Mesenchymal stem cell (in vitro differentiated cells and primary cell): ENCODE measurements at regions not wholly inside any gene's neighbourhood (a gene's known extent, or its start where the extent isn't known, plus 50 kb on each side); places are given as distances from the start of the nearest gene placed in this dataset.

Experiments
- DNase-seq: peaks from one replicate; pipeline ENCODE4 v3.0.0-alpha.2; 2013
- H2AFZ ChIP-seq: one replicate; pipeline ENCODE4 v1.6.1; 2013; ENCODE audit warnings: low read depth, mild to moderate bottlenecking, control low read depth, inconsistent platforms, low read length, moderate library complexity
- H2AK5ac ChIP-seq: 2 replicates; pipeline ENCODE4 v1.6.1; 2013; ENCODE audit warnings: low read length, moderate library complexity, mild to moderate bottlenecking, inconsistent platforms; ENCODE audit not compliant: severe bottlenecking
- H2BK120ac ChIP-seq: one replicate; pipeline ENCODE4 v1.6.1; 2013; ENCODE audit warnings: low read depth, mild to moderate bottlenecking, inconsistent platforms, low read length, moderate library complexity
- H2BK12ac ChIP-seq, 2 experiments: one replicate each; pipeline ENCODE4 v1.6.1; 2013; ENCODE audit warnings: inconsistent platforms in 2 of 2, low read length in 2 of 2, mild to moderate bottlenecking in 2 of 2, moderate library complexity in 2 of 2, control low read depth in 1 of 2
- H2BK15ac ChIP-seq: one replicate; pipeline ENCODE4 v1.6.1; 2013; ENCODE audit warnings: mild to moderate bottlenecking, low read depth, inconsistent platforms; ENCODE audit not compliant: poor library complexity, severe bottlenecking
- H2BK5ac ChIP-seq: 2 replicates; pipeline ENCODE4 v1.6.1; 2013; ENCODE audit warnings: low read depth, mild to moderate bottlenecking, low read length, control low read depth, inconsistent platforms; ENCODE audit not compliant: poor library complexity, severe bottlenecking
- H3K14ac ChIP-seq, 2 experiments: one replicate each; pipeline ENCODE4 v1.6.1; 2013; ENCODE audit warnings: inconsistent platforms in 2 of 2, low read length in 2 of 2, control low read depth in 1 of 2, mild to moderate bottlenecking in 1 of 2, moderate library complexity in 1 of 2
- H3K18ac ChIP-seq, 2 experiments: one replicate each; pipeline ENCODE4 v1.6.1; 2013; ENCODE audit warnings: inconsistent platforms in 2 of 2, low read length in 2 of 2, control low read depth in 1 of 2, low read depth in 1 of 2, mild to moderate bottlenecking in 1 of 2
- H3K23ac ChIP-seq, 2 experiments: one replicate each; pipeline ENCODE4 v1.6.1; 2013; ENCODE audit warnings: inconsistent platforms in 2 of 2, low read length in 2 of 2, mild to moderate bottlenecking in 2 of 2, moderate library complexity in 2 of 2, control low read depth in 1 of 2
- H3K27ac ChIP-seq: 2 replicates; pipeline ENCODE4 v1.5.1; 2013; ENCODE audit warnings: mild to moderate bottlenecking, moderate library complexity, low read length, control low read depth, inconsistent platforms; ENCODE audit not compliant: poor library complexity, severe bottlenecking
- H3K27me3 ChIP-seq, 2 experiments: 2 replicates each; pipeline versions ENCODE4 v1.6.1 to v1.7.0; 2013; ENCODE audit warnings: low read length in 2 of 2, mild to moderate bottlenecking in 2 of 2, moderate library complexity in 2 of 2, control low read depth in 1 of 2, inconsistent platforms in 1 of 2; ENCODE audit not compliant: control insufficient read depth in 1 of 2, insufficient read depth in 1 of 2
- H3K36me3 ChIP-seq, 2 experiments: 2 replicates each; pipeline versions ENCODE4 v1.6.1 to v1.7.0; 2013; ENCODE audit warnings: low read length in 2 of 2, control low read depth in 1 of 2, inconsistent platforms in 1 of 2, low read depth in 1 of 2, mild to moderate bottlenecking in 1 of 2; ENCODE audit not compliant: insufficient read depth in 2 of 2, control insufficient read depth in 1 of 2
- H3K4ac ChIP-seq, 2 experiments: one replicate each; pipeline ENCODE4 v1.6.1; 2013; ENCODE audit warnings: inconsistent platforms in 2 of 2, low read length in 2 of 2, mild to moderate bottlenecking in 2 of 2, moderate library complexity in 2 of 2, control low read depth in 1 of 2, low read depth in 1 of 2
- H3K4me1 ChIP-seq: 2 replicates; pipeline ENCODE4 v1.6.1; 2013; ENCODE audit warnings: low read depth, low read length, control low read depth; ENCODE audit not compliant: control insufficient read depth, insufficient read depth
- H3K4me2 ChIP-seq: 2 replicates; pipeline ENCODE4 v1.6.1; 2013; ENCODE audit warnings: low read length, mild to moderate bottlenecking, inconsistent platforms; ENCODE audit not compliant: poor library complexity, severe bottlenecking
- H3K4me3 ChIP-seq, 2 experiments: 2 replicates each; pipeline versions ENCODE4 v1.5.1 to v1.7.0; 2013; ENCODE audit warnings: low read length in 2 of 2, mild to moderate bottlenecking in 2 of 2, control low read depth in 1 of 2, low read depth in 1 of 2; ENCODE audit not compliant: insufficient read depth in 1 of 2
- H3K79me1 ChIP-seq: replicated peaks from 2 replicates; pipeline ENCODE4 v1.6.1; 2013; ENCODE audit warnings: mild to moderate bottlenecking, control low read depth, low read length, inconsistent platforms; ENCODE audit not compliant: poor library complexity, severe bottlenecking
- H3K9ac ChIP-seq: 2 replicates; pipeline ENCODE4 v1.7.0; 2013; ENCODE audit warnings: mild to moderate bottlenecking, low read length, moderate library complexity
- H3K9me3 ChIP-seq: 2 replicates; pipeline ENCODE4 v1.7.0; 2013; ENCODE audit warnings: mild to moderate bottlenecking, low read length; ENCODE audit not compliant: control insufficient read depth
- H4K8ac ChIP-seq: one replicate; pipeline ENCODE4 v1.6.1; 2013; ENCODE audit warnings: inconsistent platforms, mild to moderate bottlenecking, low read length, moderate library complexity
- H4K91ac ChIP-seq: one replicate; pipeline ENCODE4 v1.6.1; 2013; ENCODE audit warnings: mild to moderate bottlenecking, low read length, inconsistent platforms
- WGBS: methylation state at CpG from one replicate; pipeline ENCODE4 v1.1.7; 2013; ENCODE audit warnings: mixed read lengths; 5-methylcytosine and 5-hydroxymethylcytosine counted together

DNA sequence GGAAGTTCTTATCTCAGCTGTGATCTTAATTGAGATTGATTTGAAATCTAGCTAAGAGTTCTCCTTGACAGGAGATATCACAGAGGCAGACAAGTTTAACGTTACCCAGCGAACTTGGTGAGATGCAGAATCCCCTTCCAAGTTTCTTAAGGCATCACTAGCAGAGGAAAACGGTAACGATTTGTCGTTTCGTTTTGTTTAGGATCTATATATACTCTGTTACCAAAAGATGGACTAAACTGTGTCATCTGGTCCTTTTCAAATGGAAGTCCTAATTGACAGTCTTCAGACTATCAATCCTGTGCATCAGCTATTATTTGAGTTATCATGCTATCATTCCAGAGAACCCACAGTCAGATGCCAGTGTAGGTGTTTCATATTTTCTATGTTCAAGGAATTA, 316.7 kb upstream of the SORCS1 start:
- Histone ChIP-seq H2BK5ac (no peak overlapping the region), H2BK15ac (no peak overlapping the region), H3K23ac (no peak overlapping the region), H3K4me3 (no peak overlapping the region), H2AK5ac (no peak overlapping the region), H3K27ac (no peak overlapping the region), H4K8ac (no peak overlapping the region), H2BK12ac (no peak overlapping the region), H3K9me3 (peaks cover 4% of the 10 kb centered on the region), H2AFZ (no peak overlapping the region), H3K14ac (no peak overlapping the region), H3K36me3 (no peaks in the 10 kb centered on the region), H3K4ac (no peak overlapping the region), H3K79me1 (no peaks in the 10 kb centered on the region), H3K4me2 (no peak overlapping the region), H3K9ac (no peak overlapping the region), H2BK120ac (no peak overlapping the region), H3K4me1 (no peaks in the 10 kb centered on the region), H3K27me3 (no peaks in the 10 kb centered on the region), H3K18ac (no peak overlapping the region), H4K91ac (no peak overlapping the region)
- WGBS = 67% methylated on average over 6 of the region's 6 CpGs
- DNase-seq = no peak

DNA sequence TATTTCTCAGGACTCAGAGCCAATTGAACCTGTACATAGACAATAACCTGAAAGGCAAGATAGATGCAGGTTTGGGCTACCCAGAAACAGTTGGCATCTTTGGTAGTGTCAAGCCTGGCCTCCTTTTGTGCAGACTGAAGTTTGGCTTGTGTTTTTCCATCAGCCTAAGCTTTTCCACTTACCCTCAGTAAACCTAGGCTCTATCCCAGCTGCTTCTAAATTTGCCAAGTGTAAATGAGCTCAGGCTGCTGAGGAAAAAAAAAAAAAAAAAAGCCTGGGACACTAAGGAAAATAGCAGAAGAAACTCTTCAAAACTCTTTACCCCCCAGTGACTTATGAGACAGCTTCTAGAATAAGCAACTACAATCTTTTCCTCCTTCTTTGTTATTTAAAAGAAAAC, 316.3 kb upstream of the SORCS1 start:
- no peaks in the 10 kb centered on the region for H3K79me1 ChIP-seq
- no peak overlapping the region for H2BK12ac ChIP-seq
- no peaks in the 10 kb centered on the region for H3K27me3 ChIP-seq
- no peak overlapping the region for H2BK120ac ChIP-seq
- no peak overlapping the region for H2AFZ ChIP-seq
- DNase-seq = no peak
- H3K9ac ChIP-seq = no peak overlapping the region
- no peaks in the 10 kb centered on the region for H3K36me3 ChIP-seq
- no peak overlapping the region for H2BK5ac ChIP-seq
- peaks cover 4% of the 10 kb centered on the region for H3K9me3 ChIP-seq
- no peak overlapping the region for H4K8ac ChIP-seq
- H3K23ac ChIP-seq = no peak overlapping the region
- no peak overlapping the region for H2AK5ac ChIP-seq
- no peaks in the 10 kb centered on the region for H3K4me1 ChIP-seq
- H3K27ac ChIP-seq = no peak overlapping the region
- H3K4me2 ChIP-seq = no peak overlapping the region
- H3K14ac ChIP-seq = no peak overlapping the region
- no peak overlapping the region for H2BK15ac ChIP-seq
- H3K4ac ChIP-seq = no peak overlapping the region
- H3K18ac ChIP-seq = no peak overlapping the region
- H4K91ac ChIP-seq = no peak overlapping the region
- H3K4me3 ChIP-seq = no peak overlapping the region

DNA sequence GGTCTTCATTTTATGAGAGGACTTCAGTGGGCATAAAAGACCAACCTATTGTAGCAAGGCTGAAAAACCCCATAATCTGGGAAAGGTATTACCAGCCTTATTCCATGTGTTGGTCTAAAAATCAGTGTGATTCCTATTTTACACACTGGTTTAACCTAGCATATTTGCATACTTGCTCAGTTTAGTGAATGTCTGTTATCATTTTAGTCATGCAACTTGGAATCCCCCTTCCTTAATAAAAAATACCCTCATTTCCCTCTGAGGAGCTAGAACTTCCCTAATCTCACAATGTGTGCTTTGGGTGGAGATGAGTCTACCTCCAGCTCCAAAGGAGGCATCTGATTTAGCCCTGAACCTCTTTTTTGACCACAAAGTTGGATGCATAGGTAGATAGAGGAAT, 312.8 kb upstream of the SORCS1 start:
- Histone ChIP-seq H2BK5ac (no peak overlapping the region), H3K9me3 (no peaks in the 10 kb centered on the region)

DNA sequence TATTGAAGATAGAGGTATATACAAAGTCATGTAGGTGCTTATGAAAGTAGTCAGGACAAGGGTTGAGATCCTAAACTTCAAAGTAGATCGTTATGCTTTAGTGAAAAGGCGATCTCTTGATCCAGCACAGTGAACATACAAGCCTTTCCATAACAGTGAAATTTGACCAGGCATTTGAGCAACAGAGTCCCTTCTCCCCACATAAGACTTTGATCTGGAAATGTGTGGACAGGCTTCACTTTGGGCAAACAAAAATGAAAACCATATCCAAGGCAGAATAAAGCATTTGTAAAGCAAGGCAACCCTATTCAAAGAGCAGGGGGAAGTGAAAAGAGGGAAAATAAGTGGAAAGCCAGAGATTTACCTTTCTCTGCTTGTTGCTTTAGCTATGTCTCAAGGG, 311.9 kb upstream of the SORCS1 start:
- H2BK120ac ChIP-seq = no peak overlapping the region
- no peak overlapping the region for H3K23ac ChIP-seq
- no peaks in the 10 kb centered on the region for H3K79me1 ChIP-seq
- H3K4me1 ChIP-seq = no peaks in the 10 kb centered on the region
- no peak overlapping the region for H3K4me2 ChIP-seq
- no peak overlapping the region for H2AK5ac ChIP-seq
- no peak overlapping the region for H3K14ac ChIP-seq
- H3K9me3 ChIP-seq = no peaks in the 10 kb centered on the region
- H2BK15ac ChIP-seq = no peak overlapping the region
- no peak overlapping the region for H3K27ac ChIP-seq
- 91% methylated on average over 2 of the region's 2 CpGs for WGBS
- H4K8ac ChIP-seq = no peak overlapping the region
- H3K4me3 ChIP-seq = no peak overlapping the region
- H2AFZ ChIP-seq = no peak overlapping the region
- H3K9ac ChIP-seq = no peak overlapping the region
- DNase-seq = no peak
- no peak overlapping the region for H4K91ac ChIP-seq
- H3K4ac ChIP-seq = no peak overlapping the region
- no peaks in the 10 kb centered on the region for H3K27me3 ChIP-seq
- no peaks in the 10 kb centered on the region for H3K36me3 ChIP-seq
- H3K18ac ChIP-seq = no peak overlapping the region
- no peak overlapping the region for H2BK5ac ChIP-seq
- H2BK12ac ChIP-seq = no peak overlapping the region

More for the DNA sequence above, 312.8 kb upstream of the SORCS1 start:
- Histone ChIP-seq H2AK5ac (no peak overlapping the region), H3K4me3 (no peak overlapping the region), H2AFZ (no peak overlapping the region), H3K9ac (no peak overlapping the region), H2BK15ac (no peak overlapping the region), H3K4me1 (no peaks in the 10 kb centered on the region), H3K79me1 (no peaks in the 10 kb centered on the region), H3K23ac (no peak overlapping the region), H2BK120ac (no peak overlapping the region), H4K8ac (no peak overlapping the region), H3K14ac (no peak overlapping the region), H3K36me3 (no peaks in the 10 kb centered on the region), H3K4ac (no peak overlapping the region), H3K4me2 (no peak overlapping the region), H4K91ac (no peak overlapping the region), H3K27ac (no peak overlapping the region), H3K27me3 (no peaks in the 10 kb centered on the region), H2BK12ac (no peak overlapping the region), H3K18ac (no peak overlapping the region)
- DNase-seq = no peak
